ENCODE measurements at regions not wholly inside any gene's neighbourhood (a gene's known extent, or its start where the extent isn't known, plus 50 kb on each side); places are given as distances from the start of the nearest gene placed in this dataset.
A peak's percentile ranks its signal among the peaks of the same experiment; 100 is the strongest.
"Not testable (repeated sequence)": the region's sequence is repeated elsewhere in the genome, so short reads cannot be mapped to it uniquely, and the experiment has no call there.

GRCh38 chr5:101205065-101205464, 302.0 kb upstream of the ST8SIA4 start:
- H3K27me3 Mint-ChIP-seq, H3K4me3 Mint-ChIP-seq, H3K27ac Mint-ChIP-seq, H3K9me3 Mint-ChIP-seq, H3K36me3 Mint-ChIP-seq, H3K4me1 Mint-ChIP-seq: not testable (repeated sequence)

GRCh38 chr5:101180365-101180764, 277.3 kb upstream of the ST8SIA4 start:
- not testable (repeated sequence) for H3K4me3 Mint-ChIP-seq, H3K36me3 Mint-ChIP-seq, H3K9me3 Mint-ChIP-seq, H3K4me1 Mint-ChIP-seq, H3K27ac Mint-ChIP-seq, H3K27me3 Mint-ChIP-seq

- Mint-ChIP-seq H3K36me3 (no peaks in the 10 kb centered on the region), H3K4me1 (no peaks in the 10 kb centered on the region), H3K9me3 (no peaks in the 10 kb centered on the region), H3K27ac (no peak overlapping the region), H3K27me3 (no peaks in the 10 kb centered on the region), H3K4me3 (no peak overlapping the region)
These were observed 273.5 kb upstream of the ST8SIA4 start for GRCh38 chr5:101176605-101177004.

- no peaks in the 10 kb centered on the region for H3K27me3 Mint-ChIP-seq
- H3K27ac Mint-ChIP-seq: no peak overlapping the region
- H3K4me3 Mint-ChIP-seq: no peak overlapping the region
- no peaks in the 10 kb centered on the region for H3K36me3 Mint-ChIP-seq
- H3K4me1 Mint-ChIP-seq: no peaks in the 10 kb centered on the region
- no peaks in the 10 kb centered on the region for H3K9me3 Mint-ChIP-seq
These were observed 271.9 kb upstream of the ST8SIA4 start for GRCh38 chr5:101174981-101175380.

DNA sequence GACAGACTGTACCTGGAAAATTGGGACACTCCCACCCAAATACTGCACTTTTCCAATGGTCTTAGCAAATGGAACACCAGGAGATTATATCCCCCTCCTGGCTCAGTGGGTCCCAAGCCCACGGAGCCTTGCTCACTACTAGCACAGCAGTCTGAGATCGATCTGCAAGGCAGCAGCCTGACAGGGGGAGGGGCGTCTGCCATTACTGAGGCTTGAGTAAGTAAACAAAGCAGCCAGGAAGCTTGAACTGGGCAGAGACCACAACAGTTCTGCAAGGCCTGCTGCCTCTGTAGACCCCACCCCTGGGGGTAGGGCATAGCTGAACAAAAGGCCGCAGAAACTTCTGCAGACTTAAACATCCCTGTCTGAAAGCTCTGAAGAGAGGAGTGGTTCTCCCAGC, 260.0 kb upstream of the ST8SIA4 start:
- no peaks in the 10 kb centered on the region for H3K4me1 Mint-ChIP-seq
- no peaks in the 10 kb centered on the region for H3K36me3 Mint-ChIP-seq
- H3K4me3 Mint-ChIP-seq: no peak overlapping the region
- no peak overlapping the region for H3K27ac Mint-ChIP-seq
- no peaks in the 10 kb centered on the region for H3K9me3 Mint-ChIP-seq
- peaks cover 7% of the 10 kb centered on the region for H3K27me3 Mint-ChIP-seq

- no peaks in the 10 kb centered on the region for H3K4me1 Mint-ChIP-seq
- no peak overlapping the region for H3K4me3 Mint-ChIP-seq
These were observed 256.9 kb upstream of the ST8SIA4 start for GRCh38 chr5:101160002-101160401.

GRCh38 chr5:101159006-101159405, 255.9 kb upstream of the ST8SIA4 start:
- H3K36me3 Mint-ChIP-seq: no peaks in the 10 kb centered on the region
- H3K4me1 Mint-ChIP-seq: no peaks in the 10 kb centered on the region
- no peak overlapping the region for H3K27ac Mint-ChIP-seq
- H3K4me3 Mint-ChIP-seq: no peak overlapping the region
- H3K27me3 Mint-ChIP-seq: peaks cover 7% of the 10 kb centered on the region
- no peaks in the 10 kb centered on the region for H3K9me3 Mint-ChIP-seq

More at GRCh38 chr5:101160002-101160401, 256.9 kb upstream of the ST8SIA4 start:
- H3K27me3 Mint-ChIP-seq: peaks cover 7% of the 10 kb centered on the region
- H3K9me3 Mint-ChIP-seq: no peaks in the 10 kb centered on the region
- H3K36me3 Mint-ChIP-seq: no peaks in the 10 kb centered on the region
- H3K27ac Mint-ChIP-seq: no peak overlapping the region

DNA sequence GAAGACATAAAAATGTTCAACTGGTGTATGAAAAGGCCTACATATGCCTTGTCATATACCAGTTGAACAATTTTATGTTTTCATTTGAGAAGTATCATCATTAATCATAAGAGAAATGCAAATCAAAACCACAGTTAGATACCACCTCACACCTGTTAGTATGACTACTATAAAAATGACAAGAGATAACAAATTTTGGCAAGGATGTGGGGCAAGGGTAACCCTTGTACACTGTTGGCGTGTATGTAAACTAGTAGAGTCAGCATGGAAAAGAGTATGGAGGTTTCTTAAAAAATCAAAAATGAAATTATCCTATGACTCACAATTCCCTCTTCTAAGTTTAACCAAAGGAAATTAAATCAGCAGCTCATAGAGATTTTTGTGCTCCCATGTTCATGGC, 250.4 kb upstream of the ST8SIA4 start:
- Mint-ChIP-seq H3K9me3 (no peaks in the 10 kb centered on the region), H3K27ac (no peak overlapping the region), H3K4me3 (no peak overlapping the region), H3K36me3 (no peaks in the 10 kb centered on the region), H3K27me3 (no peaks in the 10 kb centered on the region), H3K4me1 (no peaks in the 10 kb centered on the region)

GRCh38 chr5:101143526-101143925, 240.4 kb upstream of the ST8SIA4 start:
- H3K27me3 Mint-ChIP-seq: no peaks in the 10 kb centered on the region
- H3K27ac Mint-ChIP-seq: no peak overlapping the region

DNA sequence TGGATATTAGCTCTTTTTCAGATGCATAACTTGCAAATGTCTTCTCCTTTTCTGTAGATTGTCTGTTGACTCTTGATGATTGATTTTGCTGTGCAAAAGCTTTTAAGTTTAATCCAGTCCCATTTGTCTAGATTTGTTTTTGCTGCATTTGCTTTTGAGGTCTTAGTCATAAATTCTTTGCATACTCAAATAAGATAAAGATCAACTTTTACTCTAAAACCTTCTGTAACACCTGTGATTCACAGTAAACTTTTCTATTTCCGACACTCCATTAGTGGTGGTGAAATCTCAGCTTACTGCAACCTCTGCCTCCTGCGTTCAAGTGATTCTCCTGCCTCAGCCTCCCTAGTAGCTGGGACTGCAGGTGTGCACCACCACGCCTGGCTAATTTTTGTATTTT, 239.0 kb upstream of the ST8SIA4 start:
- Mint-ChIP-seq H3K9me3 (peaks cover 13% of the 10 kb centered on the region), H3K36me3 (no peaks in the 10 kb centered on the region), H3K4me3 (no peak overlapping the region), H3K27me3 (no peaks in the 10 kb centered on the region), H3K4me1 (no peaks in the 10 kb centered on the region), H3K27ac (no peak overlapping the region)

More at GRCh38 chr5:101143526-101143925, 240.4 kb upstream of the ST8SIA4 start:
- Mint-ChIP-seq H3K9me3 (peaks cover 13% of the 10 kb centered on the region), H3K4me3 (no peak overlapping the region), H3K4me1 (no peaks in the 10 kb centered on the region), H3K36me3 (no peaks in the 10 kb centered on the region)

- Mint-ChIP-seq H3K4me1 (no peaks in the 10 kb centered on the region), H3K27ac (no peak overlapping the region), H3K9me3 (peaks cover 6% of the 10 kb centered on the region), H3K27me3 (no peaks in the 10 kb centered on the region), H3K4me3 (no peak overlapping the region), H3K36me3 (no peaks in the 10 kb centered on the region)
These were observed 233.4 kb upstream of the ST8SIA4 start for GRCh38 chr5:101136454-101136853.

DNA sequence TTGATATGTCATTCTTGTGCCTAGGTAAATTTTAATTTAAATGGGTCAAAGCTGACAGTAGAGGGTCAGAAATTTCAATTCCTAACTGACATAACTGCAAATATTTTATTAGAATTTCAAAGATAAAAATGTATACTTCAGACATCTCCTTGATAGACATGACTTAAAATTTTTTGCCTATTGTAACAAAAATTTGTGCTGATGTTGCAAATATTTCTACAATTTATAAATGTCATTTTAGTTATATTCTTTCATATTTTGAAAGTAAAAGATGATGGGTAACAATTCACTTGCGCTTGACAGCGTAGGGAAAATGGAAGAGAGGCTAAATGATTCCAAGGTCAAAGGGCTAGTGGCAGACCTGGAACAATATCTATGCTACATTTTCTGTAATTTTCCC, 220.3 kb upstream of the ST8SIA4 start:
- Mint-ChIP-seq H3K4me1 (no peaks in the 10 kb centered on the region), H3K27me3 (peaks cover 5% of the 10 kb centered on the region), H3K9me3 (no peaks in the 10 kb centered on the region), H3K36me3 (no peaks in the 10 kb centered on the region), H3K27ac (no peak overlapping the region), H3K4me3 (no peak overlapping the region)

DNA sequence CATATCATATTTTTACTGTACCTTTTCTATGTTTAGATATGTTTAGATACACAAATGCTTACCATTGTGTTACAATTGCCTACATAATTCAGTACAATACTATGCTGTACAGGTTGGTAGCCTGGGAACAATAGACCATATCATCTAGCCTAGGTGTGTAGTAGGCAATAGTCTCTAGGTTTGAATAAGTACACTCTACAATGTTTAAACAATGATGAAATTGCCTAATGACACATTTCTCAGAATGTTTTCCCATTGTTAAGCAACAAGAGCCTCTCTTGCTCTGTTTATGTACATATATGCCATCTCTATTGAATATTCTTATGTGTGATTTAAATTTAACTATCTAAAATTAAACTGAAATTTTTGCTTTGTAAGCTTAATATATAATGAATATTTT, 209.6 kb upstream of the ST8SIA4 start:
- no peak overlapping the region for H3K4me3 Mint-ChIP-seq
- no peaks in the 10 kb centered on the region for H3K4me1 Mint-ChIP-seq
- no peak overlapping the region for H3K27ac Mint-ChIP-seq
- H3K27me3 Mint-ChIP-seq: peaks cover 2% of the 10 kb centered on the region
- H3K9me3 Mint-ChIP-seq: no peaks in the 10 kb centered on the region
- H3K36me3 Mint-ChIP-seq: no peaks in the 10 kb centered on the region

DNA sequence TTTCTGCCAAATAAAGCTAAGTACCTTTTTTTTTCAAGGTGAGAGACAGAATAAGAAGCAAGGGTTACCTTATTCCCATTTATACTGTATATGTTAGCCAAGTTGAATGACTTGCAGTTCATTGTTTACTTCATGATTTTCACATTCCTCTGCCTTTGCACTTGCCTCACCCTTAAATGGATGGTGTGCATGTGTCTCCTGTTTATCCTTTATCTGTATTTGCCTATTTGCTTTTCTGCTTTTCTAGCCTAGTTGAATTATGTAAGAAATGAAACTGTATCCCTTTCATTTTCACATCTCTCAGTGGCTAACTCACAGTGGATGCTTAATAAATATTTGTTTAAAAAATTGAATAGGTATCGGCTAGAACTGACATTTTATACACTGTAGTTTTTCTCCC, 200.8 kb upstream of the ST8SIA4 start:
- no peaks in the 10 kb centered on the region for H3K9me3 Mint-ChIP-seq
- no peaks in the 10 kb centered on the region for H3K27me3 Mint-ChIP-seq
- no peak overlapping the region for H3K4me3 Mint-ChIP-seq
- peak overlapping the region; percentile 87 for H3K27ac Mint-ChIP-seq
- H3K4me1 Mint-ChIP-seq: no peaks in the 10 kb centered on the region
- no peaks in the 10 kb centered on the region for H3K36me3 Mint-ChIP-seq

- no peaks in the 10 kb centered on the region for H3K27me3 Mint-ChIP-seq
- no peak overlapping the region for H3K27ac Mint-ChIP-seq
- H3K4me3 Mint-ChIP-seq: no peak overlapping the region
- no peaks in the 10 kb centered on the region for H3K9me3 Mint-ChIP-seq
- no peaks in the 10 kb centered on the region for H3K4me1 Mint-ChIP-seq
- no peaks in the 10 kb centered on the region for H3K36me3 Mint-ChIP-seq
These were observed 199.4 kb upstream of the ST8SIA4 start for GRCh38 chr5:101102506-101102905.

- Mint-ChIP-seq H3K27me3 (peaks cover 4% of the 10 kb centered on the region), H3K4me3 (no peak overlapping the region)
These were observed 188.8 kb upstream of the ST8SIA4 start for GRCh38 chr5:101091902-101092301.

GRCh38 chr5:101084353-101084752, 181.3 kb upstream of the ST8SIA4 start:
- no peaks in the 10 kb centered on the region for H3K9me3 Mint-ChIP-seq
- no peaks in the 10 kb centered on the region for H3K36me3 Mint-ChIP-seq
- no peaks in the 10 kb centered on the region for H3K27me3 Mint-ChIP-seq
- no peak overlapping the region for H3K4me3 Mint-ChIP-seq
- H3K27ac Mint-ChIP-seq: no peak overlapping the region
- H3K4me1 Mint-ChIP-seq: no peaks in the 10 kb centered on the region

More at GRCh38 chr5:101091902-101092301, 188.8 kb upstream of the ST8SIA4 start:
- Mint-ChIP-seq H3K36me3 (no peaks in the 10 kb centered on the region), H3K27ac (no peak overlapping the region), H3K4me1 (no peaks in the 10 kb centered on the region), H3K9me3 (no peaks in the 10 kb centered on the region)
